Right lobe of liver (tissue), 4 donors: ENCODE measurements at regions not wholly inside any gene's neighbourhood (a gene's known extent, or its start where the extent isn't known, plus 50 kb on each side); places are given as distances from the start of the nearest gene placed in this dataset.

ENCODE experiments used
- CTCF ChIP-seq, 4 donors: fragments of 200-600 bp in 3 of 4; fragments of 450-650 bp in 1 of 4; IDR thresholded peaks; one replicate each; pipeline versions ENCODE4 v1.5.1 to v1.8.0; 2016 to 2022; ENCODE audit warnings: antibody characterized with exemption in 4 of 4, mild to moderate bottlenecking in 2 of 4
- POLR2A ChIP-seq: fragments of 450-650 bp; IDR thresholded peaks from one replicate; pipeline ENCODE4 v1.6.1; 2017; ENCODE audit warnings: antibody characterized with exemption, mild to moderate bottlenecking
- donor health status: DM: no; HTN: no; CAD: no.
- donor health status: DM: no; HTN: no; CAD: no.
- donor health status: DM: no; HTN: yes; CAD: no.

- TF ChIP-seq CTCF (IDR thresholded peaks at IDR 0.05) (no peak), POLR2A (no peak)
Measured at GRCh38 chr9:101915482-101915881, 177.0 kb upstream of the GRIN3A start.
